Mesenchymal stem cell (in vitro differentiated cells and primary cell): ENCODE measurements at regions not wholly inside any gene's neighbourhood (a gene's known extent, or its start where the extent isn't known, plus 50 kb on each side); places are given as distances from the start of the nearest gene placed in this dataset.

Experiments used
- DNase-seq: peaks from one replicate; pipeline ENCODE4 v3.0.0-alpha.2; 2013
- H2AFZ ChIP-seq: one replicate; pipeline ENCODE4 v1.6.1; 2013; ENCODE audit warnings: low read depth, mild to moderate bottlenecking, control low read depth, inconsistent platforms, low read length, moderate library complexity
- H2AK5ac ChIP-seq: 2 replicates; pipeline ENCODE4 v1.6.1; 2013; ENCODE audit warnings: low read length, moderate library complexity, mild to moderate bottlenecking, inconsistent platforms; ENCODE audit not compliant: severe bottlenecking
- H2BK120ac ChIP-seq: one replicate; pipeline ENCODE4 v1.6.1; 2013; ENCODE audit warnings: low read depth, mild to moderate bottlenecking, inconsistent platforms, low read length, moderate library complexity
- H2BK12ac ChIP-seq, 2 experiments: one replicate each; pipeline ENCODE4 v1.6.1; 2013; ENCODE audit warnings: inconsistent platforms in 2 of 2, low read length in 2 of 2, mild to moderate bottlenecking in 2 of 2, moderate library complexity in 2 of 2, control low read depth in 1 of 2
- H2BK15ac ChIP-seq: one replicate; pipeline ENCODE4 v1.6.1; 2013; ENCODE audit warnings: mild to moderate bottlenecking, low read depth, inconsistent platforms; ENCODE audit not compliant: poor library complexity, severe bottlenecking
- H2BK5ac ChIP-seq: 2 replicates; pipeline ENCODE4 v1.6.1; 2013; ENCODE audit warnings: low read depth, mild to moderate bottlenecking, low read length, control low read depth, inconsistent platforms; ENCODE audit not compliant: poor library complexity, severe bottlenecking
- H3K14ac ChIP-seq, 2 experiments: one replicate each; pipeline ENCODE4 v1.6.1; 2013; ENCODE audit warnings: inconsistent platforms in 2 of 2, low read length in 2 of 2, control low read depth in 1 of 2, mild to moderate bottlenecking in 1 of 2, moderate library complexity in 1 of 2
- H3K18ac ChIP-seq, 2 experiments: one replicate each; pipeline ENCODE4 v1.6.1; 2013; ENCODE audit warnings: inconsistent platforms in 2 of 2, low read length in 2 of 2, control low read depth in 1 of 2, low read depth in 1 of 2, mild to moderate bottlenecking in 1 of 2
- H3K23ac ChIP-seq, 2 experiments: one replicate each; pipeline ENCODE4 v1.6.1; 2013; ENCODE audit warnings: inconsistent platforms in 2 of 2, low read length in 2 of 2, mild to moderate bottlenecking in 2 of 2, moderate library complexity in 2 of 2, control low read depth in 1 of 2
- H3K27ac ChIP-seq: 2 replicates; pipeline ENCODE4 v1.5.1; 2013; ENCODE audit warnings: mild to moderate bottlenecking, moderate library complexity, low read length, control low read depth, inconsistent platforms; ENCODE audit not compliant: poor library complexity, severe bottlenecking
- H3K27me3 ChIP-seq, 2 experiments: 2 replicates each; pipeline versions ENCODE4 v1.6.1 to v1.7.0; 2013; ENCODE audit warnings: low read length in 2 of 2, mild to moderate bottlenecking in 2 of 2, moderate library complexity in 2 of 2, control low read depth in 1 of 2, inconsistent platforms in 1 of 2; ENCODE audit not compliant: control insufficient read depth in 1 of 2, insufficient read depth in 1 of 2
- H3K36me3 ChIP-seq, 2 experiments: 2 replicates each; pipeline versions ENCODE4 v1.6.1 to v1.7.0; 2013; ENCODE audit warnings: low read length in 2 of 2, control low read depth in 1 of 2, inconsistent platforms in 1 of 2, low read depth in 1 of 2, mild to moderate bottlenecking in 1 of 2; ENCODE audit not compliant: insufficient read depth in 2 of 2, control insufficient read depth in 1 of 2
- H3K4ac ChIP-seq, 2 experiments: one replicate each; pipeline ENCODE4 v1.6.1; 2013; ENCODE audit warnings: inconsistent platforms in 2 of 2, low read length in 2 of 2, mild to moderate bottlenecking in 2 of 2, moderate library complexity in 2 of 2, control low read depth in 1 of 2, low read depth in 1 of 2
- H3K4me1 ChIP-seq: 2 replicates; pipeline ENCODE4 v1.6.1; 2013; ENCODE audit warnings: low read depth, low read length, control low read depth; ENCODE audit not compliant: control insufficient read depth, insufficient read depth
- H3K4me2 ChIP-seq: 2 replicates; pipeline ENCODE4 v1.6.1; 2013; ENCODE audit warnings: low read length, mild to moderate bottlenecking, inconsistent platforms; ENCODE audit not compliant: poor library complexity, severe bottlenecking
- H3K4me3 ChIP-seq, 2 experiments: 2 replicates each; pipeline versions ENCODE4 v1.5.1 to v1.7.0; 2013; ENCODE audit warnings: low read length in 2 of 2, mild to moderate bottlenecking in 2 of 2, control low read depth in 1 of 2, low read depth in 1 of 2; ENCODE audit not compliant: insufficient read depth in 1 of 2
- H3K79me1 ChIP-seq: replicated peaks from 2 replicates; pipeline ENCODE4 v1.6.1; 2013; ENCODE audit warnings: mild to moderate bottlenecking, control low read depth, low read length, inconsistent platforms; ENCODE audit not compliant: poor library complexity, severe bottlenecking
- H3K9ac ChIP-seq: 2 replicates; pipeline ENCODE4 v1.7.0; 2013; ENCODE audit warnings: mild to moderate bottlenecking, low read length, moderate library complexity
- H3K9me3 ChIP-seq: 2 replicates; pipeline ENCODE4 v1.7.0; 2013; ENCODE audit warnings: mild to moderate bottlenecking, low read length; ENCODE audit not compliant: control insufficient read depth
- H4K8ac ChIP-seq: one replicate; pipeline ENCODE4 v1.6.1; 2013; ENCODE audit warnings: inconsistent platforms, mild to moderate bottlenecking, low read length, moderate library complexity
- H4K91ac ChIP-seq: one replicate; pipeline ENCODE4 v1.6.1; 2013; ENCODE audit warnings: mild to moderate bottlenecking, low read length, inconsistent platforms
- WGBS: methylation state at CpG from one replicate; pipeline ENCODE4 v1.1.7; 2013; ENCODE audit warnings: mixed read lengths; 5-methylcytosine and 5-hydroxymethylcytosine counted together

- H3K18ac ChIP-seq, result no peak overlapping the region
- H3K27me3 ChIP-seq, result no peaks in the 10 kb centered on the region
- no peak overlapping the region for H3K9ac ChIP-seq
- no peaks in the 10 kb centered on the region for H3K4me1 ChIP-seq
- no peak overlapping the region for H2BK15ac ChIP-seq
- H3K4me3 ChIP-seq, result no peak overlapping the region
- no peak overlapping the region for H2BK5ac ChIP-seq
- H3K4me2 ChIP-seq, result no peak overlapping the region
- H3K4ac ChIP-seq, result no peak overlapping the region
- H3K27ac ChIP-seq, result no peak overlapping the region
- no peaks in the 10 kb centered on the region for H3K36me3 ChIP-seq
- no peak overlapping the region for H3K14ac ChIP-seq
- no peak for DNase-seq
- H4K91ac ChIP-seq, result no peak overlapping the region
- no peak overlapping the region for H4K8ac ChIP-seq
- no peaks in the 10 kb centered on the region for H3K9me3 ChIP-seq
- no peaks in the 10 kb centered on the region for H3K79me1 ChIP-seq
- H2BK12ac ChIP-seq, result no peak overlapping the region
- WGBS, result 95% methylated on average over 1 of the region's 4 CpGs
- H2AFZ ChIP-seq, result no peak overlapping the region
- H3K23ac ChIP-seq, result no peak overlapping the region
- H2BK120ac ChIP-seq, result no peak overlapping the region
- no peak overlapping the region for H2AK5ac ChIP-seq
Measured at GRCh38 chr6:90907931-90908655, 321.2 kb upstream of the MAP3K7 start.

- Histone ChIP-seq H3K27me3 (no peaks in the 10 kb centered on the region), H3K4me1 (no peaks in the 10 kb centered on the region), H3K18ac (no peak overlapping the region), H3K4ac (no peak overlapping the region), H3K79me1 (no peaks in the 10 kb centered on the region), H3K14ac (no peak overlapping the region), H2BK12ac (no peak overlapping the region), H3K36me3 (no peaks in the 10 kb centered on the region), H3K9ac (no peak overlapping the region), H3K23ac (no peak overlapping the region), H4K91ac (no peak overlapping the region), H2AFZ (no peak overlapping the region), H2BK5ac (no peak overlapping the region), H2BK120ac (no peak overlapping the region), H3K4me3 (no peak overlapping the region), H2AK5ac (no peak overlapping the region), H3K9me3 (no peaks in the 10 kb centered on the region), H2BK15ac (no peak overlapping the region), H3K4me2 (no peak overlapping the region), H3K27ac (no peak overlapping the region), H4K8ac (no peak overlapping the region)
- 76% methylated on average over 3 of the region's 3 CpGs for WGBS
- no peak for DNase-seq
Measured at GRCh38 chr6:90905351-90905750, 318.5 kb upstream of the MAP3K7 start.

- no peak for DNase-seq
- WGBS, result 100% methylated on average over 2 of the region's 2 CpGs
- peaks cover 2% of the 10 kb centered on the region for H3K4me1 ChIP-seq
- no peak overlapping the region for H3K23ac ChIP-seq
- H2AK5ac ChIP-seq, result no peak overlapping the region
- no peak overlapping the region for H2BK12ac ChIP-seq
- no peaks in the 10 kb centered on the region for H3K9me3 ChIP-seq
- no peak overlapping the region for H3K14ac ChIP-seq
- no peak overlapping the region for H3K27ac ChIP-seq
- no peak overlapping the region for H4K8ac ChIP-seq
- no peak overlapping the region for H2AFZ ChIP-seq
- H2BK120ac ChIP-seq, result no peak overlapping the region
- no peaks in the 10 kb centered on the region for H3K79me1 ChIP-seq
- H3K4me3 ChIP-seq, result no peak overlapping the region
- H3K18ac ChIP-seq, result no peak overlapping the region
- no peaks in the 10 kb centered on the region for H3K27me3 ChIP-seq
- no peak overlapping the region for H2BK15ac ChIP-seq
- no peaks in the 10 kb centered on the region for H3K36me3 ChIP-seq
- no peak overlapping the region for H2BK5ac ChIP-seq
- no peak overlapping the region for H3K4ac ChIP-seq
- H3K9ac ChIP-seq, result no peak overlapping the region
- H3K4me2 ChIP-seq, result no peak overlapping the region
- H4K91ac ChIP-seq, result no peak overlapping the region
Measured at GRCh38 chr6:90900034-90900433, 313.2 kb upstream of the MAP3K7 start.

- Histone ChIP-seq H3K4ac (no peak overlapping the region), H2AK5ac (no peak overlapping the region), H3K4me3 (no peak overlapping the region), H4K91ac (no peak overlapping the region), H3K9me3 (no peaks in the 10 kb centered on the region), H4K8ac (no peak overlapping the region), H3K27me3 (no peaks in the 10 kb centered on the region), H3K9ac (no peak overlapping the region), H3K36me3 (no peaks in the 10 kb centered on the region), H3K4me2 (no peak overlapping the region), H2BK5ac (no peak overlapping the region), H2BK12ac (no peak overlapping the region), H3K4me1 (peaks cover 2% of the 10 kb centered on the region), H3K79me1 (no peaks in the 10 kb centered on the region), H2BK15ac (no peak overlapping the region), H3K27ac (no peak overlapping the region), H2BK120ac (no peak overlapping the region), H3K14ac (no peak overlapping the region), H3K18ac (no peak overlapping the region), H2AFZ (no peak overlapping the region), H3K23ac (no peak overlapping the region)
- DNase-seq, result no peak
- 80% methylated on average over 2 of the region's 4 CpGs for WGBS
Measured at GRCh38 chr6:90898763-90899162, 311.9 kb upstream of the MAP3K7 start.
